KMS-11 (cell line): ENCODE measurements at regions not wholly inside any gene's neighbourhood (a gene's known extent, or its start where the extent isn't known, plus 50 kb on each side); places are given as distances from the start of the nearest gene placed in this dataset.

Source experiments
- H2AFZ ChIP-seq: fragments of 200-600 bp; sonication (generic); 2 replicates; pipeline ENCODE4 v1.6.1; 2016; ENCODE audit warnings: antibody characterized with exemption, mixed run types, low read depth
- H3K27ac ChIP-seq: fragments of 200-600 bp; sonication (generic); 2 replicates; pipeline ENCODE4 v1.6.1; 2016; ENCODE audit warnings: mild to moderate bottlenecking, mixed run types
- H3K27me3 ChIP-seq: fragments of 200-600 bp; sonication (generic); 2 replicates; pipeline ENCODE4 v1.6.1; 2017; ENCODE audit warnings: mild to moderate bottlenecking, low read depth, mixed run types, moderate library complexity; ENCODE audit not compliant: insufficient read depth
- H3K36me3 ChIP-seq: fragments of 200-600 bp; sonication (generic); 2 replicates; pipeline ENCODE4 v1.6.1; 2017; ENCODE audit warnings: mild to moderate bottlenecking, mixed run types; ENCODE audit not compliant: insufficient read depth
- H3K4me1 ChIP-seq: fragments of 200-600 bp; sonication (generic); 2 replicates; pipeline ENCODE4 v1.6.1; 2016; ENCODE audit warnings: mild to moderate bottlenecking, low read depth, mixed run types; ENCODE audit not compliant: poor library complexity, severe bottlenecking
- H3K4me2 ChIP-seq: fragments of 200-600 bp; sonication (generic); 2 replicates; pipeline ENCODE4 v1.7.0; 2016; ENCODE audit warnings: mild to moderate bottlenecking, mixed run types
- H3K4me3 ChIP-seq: fragments of 200-600 bp; sonication (generic); IDR thresholded peaks from 2 replicates; pipeline ENCODE4 v1.6.1; 2017; ENCODE audit warnings: low read depth, low read length, mixed read lengths; ENCODE audit not compliant: insufficient read depth
- H3K79me2 ChIP-seq: fragments of 200-600 bp; sonication (generic); 2 replicates; pipeline ENCODE4 v1.6.1; 2016; ENCODE audit warnings: low read depth, mixed run types; ENCODE audit not compliant: insufficient read depth
- H3K9ac ChIP-seq: fragments of 200-600 bp; sonication (generic); 2 replicates; pipeline ENCODE4 v1.6.1; 2016; ENCODE audit warnings: mild to moderate bottlenecking, mixed run types
- H4K20me1 ChIP-seq: fragments of 200-600 bp; sonication (generic); 2 replicates; pipeline ENCODE4 v1.6.1; 2016; ENCODE audit warnings: mild to moderate bottlenecking, mixed run types; ENCODE audit not compliant: insufficient read depth
- CTCF ChIP-seq: fragments of 200-600 bp; sonication (generic); conservative IDR thresholded peaks from 2 replicates; pipeline ENCODE4 v1.6.1; 2017; ENCODE audit warnings: low read depth, mild to moderate bottlenecking, antibody characterized with exemption, low read length, moderate library complexity, mixed read lengths

- TF ChIP-seq CTCF, result no peak
- Histone ChIP-seq H3K36me3 (no peaks in the 10 kb centered on the region), H3K4me3 (no peak overlapping the region), H3K9ac (no peak overlapping the region), H3K4me2 (no peak overlapping the region), H3K79me2 (no peaks in the 10 kb centered on the region), H4K20me1 (no peaks in the 10 kb centered on the region), H2AFZ (no peak overlapping the region), H3K27ac (no peak overlapping the region), H3K27me3 (peaks cover 59% of the 10 kb centered on the region), H3K4me1 (no peaks in the 10 kb centered on the region)
These were observed 57.1 kb upstream of the COL18A1 start for GRCh38 chr21:45347712-45348499.

DNA sequence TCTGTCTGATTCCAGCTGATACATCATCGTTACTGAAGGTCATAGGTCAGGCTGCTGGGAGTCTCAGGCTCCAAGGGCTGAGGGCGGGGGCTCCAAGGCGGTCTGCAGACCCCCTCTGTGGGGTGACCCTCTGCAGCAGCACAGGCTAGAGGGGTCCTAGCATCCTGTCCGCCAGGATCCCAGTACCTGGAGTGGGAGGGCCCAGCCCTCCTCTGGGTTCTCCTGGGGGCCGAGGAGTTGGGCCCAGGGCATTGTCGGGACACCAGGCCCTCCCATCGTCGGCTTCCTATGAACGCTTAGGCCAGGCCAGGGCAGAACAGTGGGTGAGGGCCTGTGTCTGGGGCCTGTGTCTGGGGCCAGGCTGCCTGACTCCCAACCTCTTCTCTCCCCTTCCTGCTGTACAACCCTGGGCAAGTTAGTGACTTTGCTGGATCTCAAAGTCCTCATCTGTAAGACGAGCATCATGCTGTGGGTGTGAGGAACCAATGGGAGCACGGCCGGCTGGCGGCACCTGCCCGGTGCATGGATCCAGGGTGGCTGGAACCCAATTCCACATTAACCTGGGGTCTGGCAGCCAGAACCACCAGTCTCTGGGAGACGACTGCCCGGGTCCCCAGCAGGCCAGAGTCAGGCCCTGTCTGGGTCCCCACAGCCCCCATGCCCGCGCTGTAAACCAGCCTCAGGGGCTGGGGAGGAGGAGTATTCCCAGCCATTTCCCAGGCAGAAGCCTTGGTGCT is 56.2 kb upstream of the COL18A1 start:
- Histone ChIP-seq H3K9ac (no peak overlapping the region), H4K20me1 (no peaks in the 10 kb centered on the region), H3K79me2 (no peaks in the 10 kb centered on the region), H3K4me1 (no peaks in the 10 kb centered on the region), H3K4me2 (no peak overlapping the region), H3K36me3 (no peaks in the 10 kb centered on the region), H3K27me3 (peaks cover 63% of the 10 kb centered on the region), H2AFZ (no peak overlapping the region), H3K4me3 (no peak overlapping the region), H3K27ac (no peak overlapping the region)
- no peak for TF ChIP-seq CTCF

DNA sequence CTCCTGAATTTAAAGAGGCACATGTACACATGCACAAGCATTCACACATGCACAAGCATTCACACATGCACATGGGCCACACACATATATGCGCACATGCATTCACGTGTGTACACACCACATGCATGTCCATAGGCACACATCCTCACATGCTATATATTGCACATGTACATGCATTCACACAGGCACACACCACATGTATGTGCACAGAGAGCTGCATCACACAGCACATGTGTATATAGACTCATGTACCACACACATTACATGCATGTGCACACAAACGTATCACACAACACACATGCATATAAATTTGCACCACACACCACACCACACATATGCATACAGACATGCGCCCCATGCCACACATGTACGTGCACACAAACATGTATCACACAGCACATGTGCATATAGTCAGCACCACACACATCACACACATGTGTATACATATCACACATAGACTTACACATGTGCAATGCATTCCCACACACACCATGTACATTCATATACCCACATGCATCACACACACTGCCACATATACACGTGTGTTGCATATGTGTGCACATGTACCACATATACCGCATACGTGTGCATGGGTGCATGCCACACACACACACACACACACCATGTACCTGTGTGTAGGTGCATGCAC is 54.6 kb upstream of the COL18A1 start:
- no peak for TF ChIP-seq CTCF
- Histone ChIP-seq H3K27ac (no peak overlapping the region), H4K20me1 (no peaks in the 10 kb centered on the region), H3K9ac (no peak overlapping the region), H3K27me3 (peaks cover 65% of the 10 kb centered on the region), H2AFZ (no peak overlapping the region), H3K4me3 (no peak overlapping the region), H3K4me2 (no peak overlapping the region), H3K4me1 (no peaks in the 10 kb centered on the region), H3K36me3 (no peaks in the 10 kb centered on the region), H3K79me2 (no peaks in the 10 kb centered on the region)

GRCh38 chr21:45351061-45351460 is 53.9 kb upstream of the COL18A1 start:
- H2AFZ ChIP-seq, result no peak overlapping the region
- H3K79me2 ChIP-seq, result no peaks in the 10 kb centered on the region
- peaks cover 72% of the 10 kb centered on the region for H3K27me3 ChIP-seq
- no peaks in the 10 kb centered on the region for H4K20me1 ChIP-seq
- no peak overlapping the region for H3K4me3 ChIP-seq
- H3K27ac ChIP-seq, result no peak overlapping the region
- no peak overlapping the region for H3K4me2 ChIP-seq
- no peaks in the 10 kb centered on the region for H3K36me3 ChIP-seq
- H3K9ac ChIP-seq, result no peak overlapping the region
- H3K4me1 ChIP-seq, result no peaks in the 10 kb centered on the region
- no peak for TF ChIP-seq CTCF
